GM21528 (cell line): ENCODE measurements at regions not wholly inside any gene's neighbourhood (a gene's known extent, or its start where the extent isn't known, plus 50 kb on each side); places are given as distances from the start of the nearest gene placed in this dataset.

Experiments
- ATAC-seq: cut with Tn5 transposase; IDR thresholded peaks from one replicate; pipeline ENCODE4 v1.9.1; 2021; ENCODE audit warnings: mild to moderate bottlenecking, moderate library complexity; ENCODE audit not compliant: unreplicated experiment, low FRiP score

DNA sequence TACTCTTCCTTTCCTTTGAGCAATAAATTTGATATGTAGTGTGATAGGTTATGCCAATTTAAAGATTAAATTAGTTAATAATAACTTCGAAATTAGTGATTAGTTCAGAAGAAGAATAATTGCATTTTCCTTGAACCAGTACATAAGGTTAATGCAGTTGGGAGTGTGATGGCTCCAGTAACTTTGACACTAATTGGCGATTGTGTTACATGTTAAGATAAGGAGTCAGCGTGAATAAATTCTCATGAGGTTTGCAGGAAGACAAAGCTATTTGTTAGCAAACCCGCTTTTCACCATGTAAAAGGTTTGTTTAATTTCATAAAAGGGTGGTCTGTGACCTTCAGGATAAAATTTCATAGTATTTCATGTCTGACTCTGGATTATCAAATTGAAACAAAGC, 1226.8 kb downstream of the SLC16A7 start:
- ATAC-seq: no peak

DNA sequence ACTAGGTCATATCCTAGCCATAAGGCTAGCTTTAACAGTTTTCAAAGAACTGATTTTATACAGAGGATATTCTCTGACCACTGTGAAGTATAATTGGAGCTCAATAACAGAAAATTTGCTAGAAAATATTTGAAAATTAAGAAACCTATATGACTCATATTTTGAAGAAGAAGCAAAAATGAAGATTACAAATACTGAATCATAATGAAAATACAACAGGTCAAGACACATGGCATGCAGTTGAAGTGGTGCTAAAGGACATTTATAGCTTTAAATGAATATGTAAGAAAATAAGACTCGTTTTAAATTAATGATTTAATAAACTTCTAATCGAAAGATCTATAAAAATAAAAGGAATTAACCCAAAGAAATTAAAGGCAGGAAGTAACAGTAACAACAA, 1234.6 kb downstream of the SLC16A7 start:
- ATAC-seq: no peak

DNA sequence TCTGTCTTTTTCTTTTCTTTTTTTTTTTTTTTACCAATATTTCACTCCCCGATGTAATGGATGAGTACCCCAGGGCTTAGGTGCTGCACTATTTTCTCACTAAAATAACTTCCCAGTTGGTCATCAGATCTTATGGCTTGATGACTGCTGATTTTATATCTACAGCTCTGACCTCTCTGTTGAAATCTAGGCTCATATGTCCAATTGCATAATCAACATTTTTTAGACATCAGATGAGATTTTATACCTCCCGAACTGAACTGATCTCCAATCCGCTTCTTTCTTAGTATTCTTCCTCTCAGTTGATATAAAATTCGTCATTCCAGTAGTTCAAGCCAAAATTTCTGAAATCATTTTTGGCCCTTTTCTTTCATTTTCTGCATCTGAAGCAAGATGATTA, 1236.5 kb downstream of the SLC16A7 start:
- ATAC-seq: no peak

DNA sequence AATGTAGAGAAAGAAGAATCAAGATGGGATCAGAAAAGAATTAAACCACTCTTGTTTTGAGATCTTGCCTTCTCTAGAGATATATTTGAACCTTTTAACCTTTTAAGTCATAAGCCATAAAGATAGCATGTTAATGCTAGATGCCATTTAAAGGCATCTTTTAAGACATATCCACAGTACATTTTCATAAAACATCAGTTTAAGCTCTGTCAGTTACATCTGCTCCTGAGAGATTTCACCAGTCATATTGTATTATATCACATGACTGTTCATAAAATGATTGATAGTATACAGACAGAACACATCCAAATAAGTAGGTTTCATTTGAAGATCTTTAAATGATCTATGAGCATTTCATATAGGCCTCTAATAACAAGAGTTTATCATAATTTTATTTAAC, 1238.5 kb downstream of the SLC16A7 start:
- no peak for ATAC-seq

DNA sequence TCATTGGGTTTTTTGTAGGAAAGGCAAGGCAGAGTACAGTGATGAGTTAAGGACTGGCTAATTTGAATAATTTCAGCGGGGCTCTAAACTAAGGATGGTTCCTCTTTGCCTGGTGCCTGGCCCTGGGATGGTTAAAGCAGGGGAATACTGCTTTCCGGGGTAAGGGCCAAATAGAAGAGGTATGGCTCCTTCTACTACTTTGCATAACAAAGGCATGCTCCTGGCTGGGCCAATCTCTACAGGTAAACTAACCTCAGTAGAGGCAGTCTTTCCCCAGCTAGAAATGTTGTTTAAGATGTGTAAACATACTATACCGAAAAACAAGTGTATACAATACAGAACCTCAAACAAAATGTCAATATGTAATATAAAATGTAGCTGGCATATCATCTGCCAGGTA, 1239.0 kb downstream of the SLC16A7 start:
- ATAC-seq: no peak

DNA sequence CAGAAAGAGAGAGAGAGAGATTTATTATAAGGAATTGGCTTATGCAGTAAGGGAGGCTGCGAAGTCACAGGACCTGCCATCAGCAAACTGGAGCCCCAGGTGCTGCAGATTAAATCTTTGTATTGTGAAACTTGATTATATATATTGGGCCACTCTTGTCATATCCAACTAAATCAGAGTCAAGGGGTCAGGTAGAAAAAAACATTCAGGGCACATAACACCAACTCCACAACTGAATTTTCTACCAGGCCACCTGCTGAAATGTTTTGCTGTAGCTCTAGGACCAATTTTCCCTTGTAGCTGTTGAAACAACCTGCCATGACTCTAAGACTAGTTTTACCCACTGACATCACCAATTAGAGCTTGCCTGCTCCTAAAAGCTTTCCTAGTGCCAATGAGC, 1240.8 kb downstream of the SLC16A7 start:
- ATAC-seq: no peak

DNA sequence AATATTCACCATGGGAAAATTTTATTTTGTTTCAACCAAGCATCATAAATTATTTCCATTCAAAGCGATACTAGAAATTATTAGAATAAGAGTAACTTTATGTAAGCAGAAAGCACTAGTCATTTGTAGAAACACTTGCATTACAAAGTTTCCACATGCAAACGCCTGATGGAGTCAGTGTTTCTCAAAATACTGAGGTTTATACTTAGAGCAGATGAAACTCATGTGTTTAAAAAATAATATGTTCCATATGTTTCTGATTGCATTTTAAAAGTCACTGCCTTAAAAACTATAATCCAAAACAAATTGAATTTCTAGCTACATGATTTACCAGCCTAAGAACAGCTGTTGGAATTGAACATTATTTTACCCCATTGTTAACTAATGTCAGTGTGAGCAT, 1246.4 kb downstream of the SLC16A7 start:
- no peak for ATAC-seq

DNA sequence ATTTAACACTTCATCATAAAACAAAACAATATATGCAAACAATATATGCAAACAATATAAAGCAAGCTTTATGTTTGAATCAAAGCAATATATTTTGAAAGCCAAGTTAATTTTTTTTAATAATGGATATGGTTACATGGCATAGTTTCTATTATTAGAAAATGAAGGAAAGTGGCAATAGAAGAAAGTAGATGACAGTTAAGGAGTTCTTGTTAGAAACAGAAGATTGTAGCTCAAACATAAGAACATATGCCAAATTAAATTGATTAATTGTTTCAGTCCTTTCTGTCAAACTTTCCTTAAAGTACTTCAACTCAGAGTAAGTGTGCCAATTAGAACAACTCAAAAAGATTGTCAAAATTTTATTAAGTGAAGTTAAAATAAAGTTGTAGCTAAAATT, 1248.3 kb downstream of the SLC16A7 start:
- no peak for ATAC-seq

DNA sequence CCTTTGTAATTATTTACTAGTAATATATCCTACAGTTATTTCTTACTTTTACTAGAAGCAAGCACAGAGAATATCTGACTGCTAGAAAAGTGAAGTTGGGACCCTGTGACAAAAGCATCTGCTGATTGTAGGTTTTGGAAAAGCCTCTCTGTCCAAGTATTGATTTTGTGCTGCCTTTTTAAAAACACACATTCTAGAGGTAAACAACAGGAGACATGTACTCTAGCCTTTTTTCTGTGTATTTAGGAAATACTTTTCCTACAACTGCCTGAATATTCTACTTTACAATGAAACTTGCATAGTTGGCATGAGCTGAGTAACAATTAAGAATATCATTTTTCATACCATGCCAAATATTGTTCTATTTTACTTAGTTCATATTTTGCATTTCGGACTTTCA, 1249.0 kb downstream of the SLC16A7 start:
- no peak for ATAC-seq

DNA sequence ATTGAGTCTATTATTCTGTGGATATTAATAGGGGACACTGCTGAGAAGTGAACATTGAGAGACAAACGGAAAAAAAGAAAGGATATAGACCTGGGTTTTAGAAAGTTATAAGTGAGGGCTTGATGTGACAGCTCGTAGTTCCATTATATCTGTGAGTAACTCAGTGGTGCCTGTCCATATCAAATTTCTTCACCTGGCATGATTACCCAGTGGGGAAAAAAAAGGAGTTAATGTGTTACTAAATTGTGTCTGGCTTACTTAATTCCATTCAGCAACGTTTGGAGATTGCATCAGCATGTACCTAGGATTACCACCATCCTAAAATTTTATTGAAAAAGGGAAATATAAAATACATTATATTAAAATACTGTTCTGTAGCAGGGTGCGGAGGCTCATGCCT, 1249.9 kb downstream of the SLC16A7 start:
- ATAC-seq: no peak

DNA sequence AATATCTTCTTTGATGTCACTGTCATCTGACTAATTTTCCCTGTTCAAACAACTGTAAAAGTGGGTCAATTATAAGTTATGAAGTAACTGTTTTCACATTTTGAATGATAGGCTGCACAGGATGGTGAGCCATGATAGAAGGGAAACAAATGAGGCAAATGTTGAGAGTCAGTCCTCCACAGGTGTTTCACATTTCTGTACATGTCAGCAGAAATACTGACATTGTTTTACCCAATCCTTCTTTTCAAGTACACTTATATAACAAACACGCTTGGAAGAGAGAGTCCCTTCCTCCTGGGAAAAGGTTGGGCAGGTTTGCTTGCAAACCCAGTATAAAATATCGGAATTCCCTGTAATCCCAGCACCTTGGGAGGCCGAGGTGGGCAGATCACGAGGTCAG, 1251.5 kb downstream of the SLC16A7 start:
- ATAC-seq: no peak

DNA sequence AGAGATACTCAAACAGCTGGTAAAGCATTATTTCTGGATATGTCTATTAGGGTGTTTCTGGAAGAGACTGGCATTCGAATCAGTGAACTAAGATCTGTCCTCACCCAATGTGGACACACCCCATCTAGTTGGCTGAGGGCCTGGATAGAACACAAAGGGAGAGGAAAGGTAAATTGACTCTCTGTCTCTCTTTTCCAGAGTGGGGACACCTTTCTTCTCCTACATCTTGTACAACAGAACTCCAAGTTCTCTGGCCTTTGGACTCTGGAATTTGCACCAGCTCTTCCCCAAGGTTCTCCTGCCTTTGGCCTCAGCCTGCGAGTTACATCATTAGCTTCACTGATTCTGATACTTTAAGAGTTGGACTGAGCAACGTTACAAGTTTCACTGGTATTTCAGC, 1253.9 kb downstream of the SLC16A7 start:
- ATAC-seq: no peak

DNA sequence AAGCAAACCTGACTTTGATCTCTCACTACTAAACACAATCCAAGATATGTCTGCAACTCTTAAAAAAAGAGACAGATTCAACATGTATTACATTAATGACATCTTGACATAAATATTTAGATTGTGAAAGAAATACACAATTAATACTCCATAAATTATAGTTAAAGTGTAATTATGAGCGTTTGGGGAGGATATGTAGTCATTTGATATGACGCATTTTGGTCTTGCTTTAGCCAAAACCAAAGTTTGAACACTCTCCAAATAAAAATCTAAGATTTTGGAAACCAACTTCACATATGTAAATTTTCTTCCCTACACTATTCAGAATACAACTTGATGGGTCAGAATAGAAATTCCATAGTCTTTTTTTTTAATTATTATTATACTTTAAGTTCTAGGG, 1257.6 kb downstream of the SLC16A7 start:
- ATAC-seq: no peak

DNA sequence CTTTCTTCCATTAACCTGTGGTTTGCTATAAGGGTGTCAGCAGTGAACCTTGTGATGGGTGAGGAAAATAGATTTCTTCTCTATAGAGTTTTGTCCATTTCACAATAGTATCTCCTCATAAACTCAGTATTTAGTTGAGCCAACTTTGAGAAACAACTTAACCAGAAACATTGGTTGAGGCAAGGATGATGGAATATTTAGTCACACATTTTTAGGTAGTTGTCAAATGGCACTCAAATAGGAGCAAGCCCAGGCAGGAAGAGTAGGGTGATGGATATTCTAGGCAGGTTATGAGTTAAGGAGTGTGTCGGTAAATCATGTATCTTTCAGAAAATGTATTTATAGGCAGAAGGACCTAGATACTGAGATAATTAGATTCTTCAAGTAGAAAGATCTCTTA, 1267.6 kb downstream of the SLC16A7 start:
- no peak for ATAC-seq

DNA sequence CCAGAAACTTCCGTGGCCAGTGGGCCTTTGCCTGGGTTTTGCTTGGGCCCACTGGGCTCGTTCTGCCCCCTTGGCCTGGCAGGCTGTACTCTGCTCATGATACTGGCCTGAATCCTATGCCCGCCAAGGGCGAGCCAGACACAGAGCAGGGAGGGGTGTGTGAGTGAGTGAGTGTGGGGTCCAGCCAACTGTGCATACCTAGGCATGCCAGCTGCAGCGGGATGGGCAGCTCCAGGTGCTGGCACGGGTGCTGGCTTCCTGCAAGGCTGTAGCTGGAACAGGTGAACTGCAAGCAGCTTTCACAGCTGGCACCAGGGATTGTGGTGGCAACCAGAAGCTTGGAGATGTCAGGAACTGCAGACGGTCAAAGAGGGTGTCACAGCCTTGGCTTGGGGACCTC, 1276.4 kb downstream of the SLC16A7 start:
- no peak for ATAC-seq

DNA sequence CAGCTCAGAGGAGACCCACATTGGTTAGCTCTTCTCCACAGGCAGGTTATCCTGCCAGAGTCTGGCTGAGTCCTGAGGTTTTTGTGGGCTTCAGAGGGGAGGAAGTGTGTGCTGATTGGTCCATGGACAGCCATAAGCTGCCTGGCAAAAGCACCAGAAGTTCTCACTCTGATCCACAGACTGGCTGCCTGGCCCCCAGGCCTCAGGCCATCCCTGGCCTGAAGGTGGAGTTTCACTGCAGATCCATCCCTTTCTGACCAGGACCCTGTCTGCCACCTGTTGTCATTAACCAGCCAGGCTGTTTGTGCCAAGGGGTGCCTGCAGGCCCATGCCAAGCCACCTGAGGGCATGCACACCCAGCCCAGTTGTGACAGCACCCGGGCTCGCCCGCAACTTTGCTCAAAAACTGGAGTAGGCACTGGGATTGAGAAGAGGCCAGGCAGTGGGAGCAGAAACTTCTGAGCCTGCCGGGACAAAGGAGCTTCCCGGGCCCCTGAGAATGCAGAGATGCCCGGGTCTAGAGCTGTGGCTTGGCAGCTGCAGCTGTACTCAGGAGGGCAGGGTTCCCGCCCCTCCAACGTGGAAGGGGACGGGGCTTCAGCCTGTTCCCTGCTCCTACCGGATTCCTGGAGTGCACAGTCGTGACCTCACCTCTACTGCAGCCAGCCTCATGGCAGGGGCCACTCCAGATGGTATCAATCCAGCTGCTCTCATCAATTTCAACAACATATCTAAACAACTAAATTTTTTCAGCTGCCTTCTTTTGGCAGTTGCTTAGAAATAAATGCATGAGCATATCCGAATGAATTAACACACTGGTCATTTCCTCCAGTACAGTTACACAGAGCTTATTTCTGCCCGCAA, 1277.3 kb downstream of the SLC16A7 start:
- ATAC-seq: no peak

DNA sequence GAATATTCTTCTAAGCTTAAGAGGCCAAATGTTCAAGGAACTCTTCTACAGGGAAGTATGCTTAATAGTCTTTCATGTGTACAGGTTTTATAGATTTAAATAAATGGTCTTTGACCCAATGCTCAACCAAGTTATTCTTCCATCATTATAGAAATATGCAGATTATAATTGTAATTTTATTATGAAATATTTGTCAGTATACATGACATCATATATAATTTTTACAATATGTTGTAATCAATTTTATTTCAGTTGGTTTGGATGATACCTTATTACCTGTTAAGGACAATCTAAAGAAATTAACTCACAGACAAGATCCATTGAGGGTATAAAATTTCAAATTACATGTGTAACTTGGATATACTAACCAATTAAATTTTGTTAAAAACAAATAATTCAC, 1278.3 kb downstream of the SLC16A7 start:
- ATAC-seq: no peak

DNA sequence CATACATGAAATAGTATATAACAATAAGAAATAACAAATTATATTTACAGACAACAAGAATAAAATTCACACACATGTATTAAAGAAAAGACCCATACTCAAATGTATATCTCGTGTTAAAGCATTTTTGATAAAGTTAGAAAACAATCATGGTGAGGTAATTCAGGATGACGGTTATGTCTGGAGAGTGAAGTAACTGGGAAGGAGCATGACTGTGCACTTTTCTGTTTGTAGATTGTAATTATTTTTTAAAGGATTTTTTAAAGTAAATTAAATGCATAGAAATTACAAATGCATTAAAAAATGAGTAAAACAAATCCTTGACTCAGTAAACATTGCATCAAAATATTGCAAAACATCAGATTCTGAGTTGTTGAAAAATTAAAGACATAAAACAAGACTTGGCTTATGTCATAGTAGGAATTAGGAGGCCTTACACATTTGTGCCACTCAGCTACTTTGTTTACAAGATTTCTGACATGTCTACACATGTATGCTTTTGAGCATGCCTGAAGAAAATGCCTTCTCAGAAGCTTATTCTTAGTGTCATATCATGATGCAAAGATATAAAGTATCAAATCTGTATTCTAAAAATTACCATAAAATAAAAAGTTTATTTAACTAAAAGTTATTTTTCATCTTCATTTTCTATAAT, 1325.1 kb downstream of the SLC16A7 start:
- no peak for ATAC-seq

DNA sequence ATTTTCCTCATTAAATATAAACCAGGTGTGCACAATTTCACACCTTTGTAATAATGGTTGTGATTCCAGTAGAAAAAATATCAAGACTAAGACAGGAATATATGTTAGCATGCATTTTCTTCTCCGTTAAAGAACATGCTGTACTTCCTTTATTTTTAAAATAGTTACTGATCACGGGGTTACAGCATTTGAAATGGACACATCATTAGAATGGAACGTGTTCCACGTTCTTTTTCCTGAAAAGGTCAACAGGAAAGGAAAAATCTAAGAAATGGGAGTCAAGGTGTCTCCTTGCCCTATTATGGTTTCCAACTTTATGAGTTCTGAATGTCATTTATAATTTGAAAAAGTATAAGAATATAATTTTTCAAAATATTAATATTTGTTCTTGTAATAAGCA, 1325.7 kb downstream of the SLC16A7 start:
- ATAC-seq: no peak

DNA sequence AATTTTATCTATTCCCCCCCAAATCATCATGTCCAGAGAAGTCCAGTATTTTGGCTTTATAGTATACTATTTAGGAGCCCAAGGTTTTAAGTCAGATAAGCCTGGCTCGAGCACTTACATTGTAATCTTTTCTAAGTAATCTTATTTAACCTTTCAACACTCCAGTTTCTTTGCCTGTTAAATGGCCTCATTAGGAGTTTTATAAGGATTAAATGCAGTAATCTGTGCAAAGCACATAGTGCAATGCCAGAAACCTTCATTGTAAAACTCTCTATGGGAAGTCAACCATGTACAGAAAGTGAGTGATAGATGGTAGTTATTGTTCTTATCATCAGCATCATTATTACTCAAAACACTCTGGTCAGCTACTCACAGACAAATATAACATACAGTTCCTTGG, 1330.4 kb downstream of the SLC16A7 start:
- no peak for ATAC-seq

DNA sequence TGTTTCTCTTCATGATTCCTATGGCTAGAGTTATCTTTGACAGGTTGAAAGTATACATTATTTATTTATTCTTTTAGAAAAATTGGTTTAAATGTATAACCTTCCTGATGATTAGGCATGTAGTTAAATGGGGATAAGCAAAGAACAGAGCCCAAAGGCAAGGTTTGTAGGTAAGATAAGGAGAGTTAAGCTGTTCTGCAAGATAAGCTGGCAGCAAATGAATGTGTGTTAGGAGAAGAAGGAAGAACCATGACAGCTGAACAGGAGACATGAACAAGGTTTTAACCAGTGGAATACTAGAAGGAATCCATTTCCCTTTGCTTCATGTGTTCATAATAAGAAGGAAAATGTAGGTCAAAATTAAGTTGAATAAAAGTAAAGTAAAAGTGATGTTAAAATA, 1330.1 kb upstream of the USP15 start:
- no peak for ATAC-seq
